ENCODE measurements at regions not wholly inside any gene's neighbourhood (a gene's known extent, or its start where the extent isn't known, plus 50 kb on each side); places are given as distances from the start of the nearest gene placed in this dataset.

GRCh38 chr12:126791122-126791521 lies 1475.8 kb upstream of the TMEM132C start:
- Histone ChIP-seq H2AFZ (ENCODE audit: low read length) (no peak overlapping the region), H3K14ac (ENCODE audit: insufficient read length) (no peak overlapping the region), H2BK12ac (ENCODE audit: low read depth, low read length) (no peak overlapping the region), H3K4ac (replicated peaks; ENCODE audit: insufficient read length, low read depth, low read length) (no peak overlapping the region), H3K9me3 (ENCODE audit: insufficient read depth in 2 of 2, low read depth in 1 of 2, low read length in 1 of 2) (no peaks in the 10 kb centered on the region), H3K36me3 (ENCODE audit: control insufficient read depth in 2 of 4, insufficient read depth in 4 of 4, low read length in 3 of 4) (no peaks in the 10 kb centered on the region), H2AK5ac (ENCODE audit: low read depth, low read length) (no peak overlapping the region), H3K9ac (replicated peaks in 1 of 4; ENCODE audit: extremely low read depth in 1 of 4, low read depth in 3 of 4, low read length in 3 of 4) (no peak overlapping the region), H3K4me2 (ENCODE audit: insufficient read depth in 1 of 2, low read depth in 2 of 2, low read length in 2 of 2) (no peak overlapping the region), H3K23ac (ENCODE audit: insufficient read length) (no peak overlapping the region), H3K23me2 (ENCODE audit: low read depth, low read length) (no peaks in the 10 kb centered on the region), H3K27ac (ENCODE audit: low read depth, low read length) (no peak overlapping the region), H4K91ac (replicated peaks; ENCODE audit: insufficient read length, low read length) (no peak overlapping the region), H3K4me1 (replicated peaks in 1 of 4; ENCODE audit: control insufficient read depth in 3 of 4, insufficient read depth in 4 of 4, low read length in 3 of 4) (no peaks in the 10 kb centered on the region), H3K79me2 (ENCODE audit: control insufficient read depth in 1 of 2, insufficient read depth in 2 of 2, low read length in 2 of 2) (no peaks in the 10 kb centered on the region), H3K79me1 (ENCODE audit: low read depth, low read length) (no peaks in the 10 kb centered on the region), H2BK20ac (ENCODE audit: low read length) (no peak overlapping the region), H2BK5ac (ENCODE audit: low read depth, low read length) (no peak overlapping the region), H3K56ac (replicated peaks; ENCODE audit: insufficient read length, low read depth, low read length) (no peak overlapping the region), H3K27me3 (replicated peaks in 1 of 4; ENCODE audit: control insufficient read depth in 3 of 4, extremely low read depth in 1 of 4, insufficient read depth in 3 of 4, low read length in 3 of 4) (no peaks in the 10 kb centered on the region), H2BK120ac (replicated peaks; ENCODE audit: low read depth, low read length) (no peak overlapping the region), H4K5ac (ENCODE audit: insufficient read length, low read depth, low read length) (no peak overlapping the region), H2BK15ac (ENCODE audit: low read length) (no peak overlapping the region), H3K4me3 (ENCODE audit: extremely low read depth in 1 of 4, insufficient read depth in 2 of 4, low read depth in 3 of 4, low read length in 4 of 4) (no peak overlapping the region), H4K20me1 (replicated peaks in 1 of 2; ENCODE audit: control insufficient read depth in 1 of 2, insufficient read depth in 2 of 2, low read length in 2 of 2) (no peaks in the 10 kb centered on the region), H4K8ac (ENCODE audit: extremely low read depth, insufficient read depth, low read length) (no peak overlapping the region), H3K18ac (ENCODE audit: extremely low read depth, low read length) (no peak overlapping the region)
- CTCF ChIA-PET (ENCODE audit: partially characterized antibody): interaction anchor here (0.6 to 0.9 kb wide), 2 partner anchors 9 to 390 kb away, joined by 3 read pairs; no protein-coding TSS in a partner anchor
- DNase-seq (ENCODE audit: low read depth in 1 of 2, low spot score in 2 of 2) (no peak), FAIRE-seq (no peak)
- POLR2A ChIA-PET (ENCODE audit: partially characterized antibody): no interaction called here
- WGBS, 2 experiments (ENCODE audit: extremely low coverage in 1 of 2, insufficient coverage in 1 of 2, insufficient read length in 1 of 2, insufficient replicate concordance in 2 of 2, low coverage in 1 of 2, low lambda C conversion rate in 2 of 2, missing lambda C conversion rate in 1 of 2): 88% methylated on average over 8 of the region's 8 CpGs; no CpG with 5 or more reads in 1 of the 2 experiments
- TF ChIP-seq CHD1 (IDR thresholded peaks at IDR 0.05; ENCODE audit: low read depth, low read length): no peak
- no peak for TF ChIP-seq CHD2 (IDR thresholded peaks at IDR 0.05; ENCODE audit: low read length)
- no peak for TF ChIP-seq RNF2 (IDR thresholded peaks at IDR 0.05; ENCODE audit: borderline replicate concordance, low read depth, low read length, missing control alignments, poor library complexity, severe bottlenecking)
- TF ChIP-seq PHF8 (conservative IDR thresholded peaks at IDR 0.05; ENCODE audit: low read depth, low read length): no peak
- TF ChIP-seq SP2 (IDR thresholded peaks at IDR 0.05; ENCODE audit: low read length): no peak
- no peak for TF ChIP-seq ATF2 (IDR thresholded peaks at IDR 0.05; ENCODE audit: low read length)
- no peak for TF ChIP-seq RBBP5 (IDR thresholded peaks at IDR 0.05; ENCODE audit: borderline replicate concordance, low read depth, low read length)
- no peak for TF ChIP-seq YY1 (IDR thresholded peaks at IDR 0.05; ENCODE audit: low read depth, low read length)
- TF ChIP-seq RAD21 (IDR thresholded peaks at IDR 0.05 in 1 of 2, conservative IDR thresholded peaks at IDR 0.05 in 1 of 2; ENCODE audit: low read depth in 2 of 2, low read length in 2 of 2): no peak
- no peak for TF ChIP-seq CBX5 (IDR thresholded peaks at IDR 0.05; ENCODE audit: low read depth, low read length)
- TF ChIP-seq SAP30 (IDR thresholded peaks at IDR 0.05; ENCODE audit: insufficient read depth, insufficient replicate concordance, low read length): no peak
- no peak for TF ChIP-seq SIX5 (IDR thresholded peaks at IDR 0.05; ENCODE audit: low read depth, low read length)
- no peak for TF ChIP-seq GABPA (IDR thresholded peaks at IDR 0.05; ENCODE audit: borderline replicate concordance, insufficient read depth, low read length)
